Natural killer cell treated with Interleukin-12 subunit alpha and Interleukin-12 subunit beta and Interleukin-15 and Interleukin-18, amount 100 ng/mL, for 72 hours (primary cell): ENCODE measurements at regions not wholly inside any gene's neighbourhood (a gene's known extent, or its start where the extent isn't known, plus 50 kb on each side); places are given as distances from the start of the nearest gene placed in this dataset.

ENCODE experiments used
- ATAC-seq, 2 donors: fragments of 150-1000 bp; cut with Tn5 transposase in 1 of 2; sonication (Bioruptor Pico), chemical (Tn5 transposase) in 1 of 2; 2 replicates each; pipeline ENCODE4 v1.10.0; 2021
- DNase-seq: peaks from one replicate; pipeline ENCODE4 v3.0.0; 2022; ENCODE audit warnings: low spot score
- H3K27ac Mint-ChIP-seq, 2 donors: 1 replicate in 1 of 2; 2 replicates in 1 of 2; pipeline ENCODE4 v1.8.0; 2022; ENCODE audit warnings: mixed read lengths in 2 of 2, mild to moderate bottlenecking in 1 of 2, moderate library complexity in 1 of 2
- H3K27me3 Mint-ChIP-seq, 2 donors: 1 replicate in 1 of 2; 2 replicates in 1 of 2; pipeline ENCODE4 v1.8.0; 2022; ENCODE audit warnings: mixed read lengths in 2 of 2
- H3K36me3 Mint-ChIP-seq: one replicate; pipeline ENCODE4 v1.8.0; 2022; ENCODE audit warnings: mixed read lengths
- H3K4me1 Mint-ChIP-seq, 2 donors: 1 replicate in 1 of 2; 2 replicates in 1 of 2; pipeline ENCODE4 v1.8.0; 2022; ENCODE audit warnings: low read depth in 2 of 2, mixed read lengths in 2 of 2, mild to moderate bottlenecking in 1 of 2
- H3K4me3 Mint-ChIP-seq: one replicate; pipeline ENCODE4 v1.8.0; 2022; ENCODE audit warnings: mixed read lengths
- H3K9me3 Mint-ChIP-seq: 2 replicates; pipeline ENCODE4 v1.8.0; 2022; ENCODE audit warnings: mixed read lengths

DNA sequence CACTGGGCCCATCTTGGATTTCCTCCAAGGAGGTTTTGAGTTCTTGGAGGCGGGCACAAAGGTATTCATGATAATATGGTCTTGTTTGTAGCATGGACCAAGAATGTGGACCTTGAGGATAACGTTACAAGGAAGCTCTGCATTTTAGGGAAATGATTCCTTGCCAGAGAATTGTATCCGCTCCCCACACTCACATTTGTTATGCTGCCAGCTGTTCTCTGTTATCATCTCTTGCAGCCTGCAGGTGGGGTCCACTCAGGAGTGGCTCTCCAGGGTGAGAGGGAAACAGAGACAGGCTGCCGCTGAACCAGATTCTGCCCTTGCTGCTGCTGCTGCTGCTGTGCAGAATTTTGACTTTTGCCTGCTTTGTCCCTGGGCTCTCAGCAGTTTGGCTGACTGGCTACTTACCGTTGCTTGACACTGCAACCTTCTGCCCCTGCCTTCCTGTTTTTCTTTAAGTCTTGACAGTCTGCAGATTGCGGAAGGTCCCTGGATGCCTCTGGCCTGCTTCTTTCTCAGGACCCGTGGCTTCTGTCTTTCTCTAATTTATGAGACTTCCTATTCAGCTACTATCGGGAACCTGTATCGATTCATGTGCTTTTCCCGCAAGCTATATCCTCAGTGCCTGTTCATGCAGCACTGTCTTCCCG lies 122.3 kb upstream of the DOCK10 start:
- Mint-ChIP-seq H3K36me3 (no peaks in the 10 kb centered on the region), H3K27ac (no peak overlapping the region), H3K4me1 (no peaks in the 10 kb centered on the region), H3K4me3 (no peak overlapping the region), H3K27me3 (peaks cover 11 to 12% of the 10 kb centered on the region in 2 donors), H3K9me3 (no peaks in the 10 kb centered on the region)
- DNase-seq: no peak
- no peak for ATAC-seq

- Mint-ChIP-seq H3K4me3 (no peak overlapping the region), H3K36me3 (no peaks in the 10 kb centered on the region), H3K27ac (no peak overlapping the region), H3K9me3 (no peaks in the 10 kb centered on the region), H3K4me1 (no peaks in the 10 kb centered on the region), H3K27me3 (peaks cover 0 to 5% of the 10 kb centered on the region in 2 donors)
- no peak for DNase-seq
- no peak for ATAC-seq
Observed at GRCh38 chr2:225158360-225158759, 116.1 kb upstream of the DOCK10 start.

- ATAC-seq (no peak), DNase-seq (no peak)
- H3K36me3 Mint-ChIP-seq: no peaks in the 10 kb centered on the region
- no peak overlapping the region for H3K27ac Mint-ChIP-seq
- H3K27me3 Mint-ChIP-seq: peaks cover 0 to 5% of the 10 kb centered on the region in 2 donors
- no peaks in the 10 kb centered on the region for H3K4me1 Mint-ChIP-seq
- H3K4me3 Mint-ChIP-seq: no peak overlapping the region
- no peaks in the 10 kb centered on the region for H3K9me3 Mint-ChIP-seq
Observed at GRCh38 chr2:225156853-225157451, 114.7 kb upstream of the DOCK10 start.

GRCh38 chr2:225140723-225141122 lies 98.5 kb upstream of the DOCK10 start:
- no peaks in the 10 kb centered on the region for H3K4me1 Mint-ChIP-seq
- ATAC-seq (no peak), DNase-seq (no peak)
- no peak overlapping the region for H3K27ac Mint-ChIP-seq
- H3K36me3 Mint-ChIP-seq: peaks cover 8% of the 10 kb centered on the region
- H3K27me3 Mint-ChIP-seq: peaks cover 5 to 7% of the 10 kb centered on the region in 2 donors
- H3K4me3 Mint-ChIP-seq: no peak overlapping the region
- peaks cover 3% of the 10 kb centered on the region for H3K9me3 Mint-ChIP-seq

DNA sequence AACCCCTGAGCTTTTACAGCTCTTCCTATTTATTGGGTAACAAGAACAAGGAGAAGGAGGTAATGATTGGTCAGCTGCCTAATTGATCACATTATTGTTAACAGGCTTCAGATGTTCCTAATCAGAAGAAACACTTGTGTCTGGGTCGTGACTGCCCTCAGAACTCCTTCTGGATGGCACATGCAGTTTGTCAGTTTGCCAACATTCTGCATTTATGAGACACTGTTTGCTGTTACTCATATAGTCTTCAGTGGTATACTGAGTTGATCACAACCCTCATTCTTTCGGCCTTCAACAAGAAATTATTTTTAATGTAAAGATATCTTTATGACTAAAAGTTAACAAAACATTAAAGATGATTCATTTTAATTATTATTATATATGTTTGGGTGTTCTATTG lies 95.7 kb upstream of the DOCK10 start:
- peaks cover 7 to 8% of the 10 kb centered on the region in 2 donors for H3K27me3 Mint-ChIP-seq
- ATAC-seq (no peak), DNase-seq (no peak)
- no peak overlapping the region for H3K4me3 Mint-ChIP-seq
- no peaks in the 10 kb centered on the region for H3K4me1 Mint-ChIP-seq
- no peaks in the 10 kb centered on the region for H3K9me3 Mint-ChIP-seq
- no peak overlapping the region for H3K27ac Mint-ChIP-seq
- no peaks in the 10 kb centered on the region for H3K36me3 Mint-ChIP-seq

DNA sequence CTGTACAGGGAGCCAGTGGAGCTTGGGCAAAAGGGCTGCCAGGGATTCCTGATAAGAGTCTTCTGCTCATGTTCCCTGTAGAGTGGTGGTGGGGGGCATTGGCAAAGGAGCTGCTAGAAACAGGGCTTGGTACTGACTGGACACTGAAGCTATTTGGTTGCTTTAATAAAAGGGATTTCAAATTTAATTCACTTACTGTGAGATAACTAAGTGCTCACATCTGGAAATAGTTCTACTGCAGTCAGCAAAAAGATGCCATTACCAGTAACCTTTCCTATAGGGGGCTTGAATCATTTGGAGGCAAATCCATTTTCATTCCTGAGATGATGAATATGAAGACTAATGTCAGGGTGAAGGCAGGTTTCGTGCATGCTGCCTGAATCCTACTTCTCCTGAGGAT lies 94.3 kb upstream of the DOCK10 start:
- Mint-ChIP-seq H3K36me3 (no peaks in the 10 kb centered on the region), H3K9me3 (no peaks in the 10 kb centered on the region), H3K4me1 (no peaks in the 10 kb centered on the region), H3K27ac (no peak overlapping the region), H3K4me3 (no peak overlapping the region), H3K27me3 (peaks cover 7 to 8% of the 10 kb centered on the region in 2 donors)
- no peak for DNase-seq
- ATAC-seq: no peak

- peaks cover 6% of the 10 kb centered on the region for H3K36me3 Mint-ChIP-seq
Observed at GRCh38 chr2:225131898-225132297, 89.6 kb upstream of the DOCK10 start.

DNA sequence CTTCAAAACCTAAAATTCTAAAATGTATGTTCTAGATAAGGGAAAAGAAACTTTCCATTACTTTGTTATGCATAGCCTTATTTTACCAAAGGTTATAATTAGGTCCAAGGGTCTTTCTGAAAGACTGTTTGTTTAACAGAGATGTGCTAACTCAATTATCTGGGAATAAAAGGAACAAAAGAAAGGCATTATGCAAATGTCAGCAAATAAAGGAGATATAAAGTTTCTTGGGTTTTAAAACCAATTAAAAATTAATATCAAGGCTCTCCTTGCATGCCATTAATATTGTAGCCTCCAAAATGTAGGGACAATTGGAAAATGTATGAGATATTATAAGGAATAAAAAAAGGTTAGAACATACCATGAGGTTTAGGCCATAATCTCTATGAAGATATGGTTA lies 87.8 kb upstream of the DOCK10 start:
- peaks cover 8 to 14% of the 10 kb centered on the region in 2 donors for H3K27me3 Mint-ChIP-seq
- H3K4me3 Mint-ChIP-seq: no peak overlapping the region
- peaks cover 6% of the 10 kb centered on the region for H3K36me3 Mint-ChIP-seq
- DNase-seq (no peak), ATAC-seq (no peak)
- no peaks in the 10 kb centered on the region for H3K9me3 Mint-ChIP-seq
- H3K27ac Mint-ChIP-seq: no peak overlapping the region
- no peaks in the 10 kb centered on the region for H3K4me1 Mint-ChIP-seq

More at GRCh38 chr2:225131898-225132297, 89.6 kb upstream of the DOCK10 start:
- Mint-ChIP-seq H3K4me1 (no peaks in the 10 kb centered on the region), H3K27me3 (peaks cover 10 to 13% of the 10 kb centered on the region in 2 donors), H3K4me3 (no peak overlapping the region), H3K27ac (no peak overlapping the region), H3K9me3 (no peaks in the 10 kb centered on the region)
- ATAC-seq: no peak
- DNase-seq: no peak

GRCh38 chr2:225124311-225125017 lies 82.2 kb upstream of the DOCK10 start:
- DNase-seq: no peak
- Mint-ChIP-seq H3K27ac (peak overlapping the region in 1 of 2 donors; percentile 60), H3K27me3 (peaks cover 5 to 14% of the 10 kb centered on the region in 2 donors), H3K36me3 (peaks cover 6% of the 10 kb centered on the region), H3K4me3 (no peak overlapping the region), H3K9me3 (no peaks in the 10 kb centered on the region), H3K4me1 (peaks cover 0 to 4% of the 10 kb centered on the region in 2 donors)
- no peak for ATAC-seq

DNA sequence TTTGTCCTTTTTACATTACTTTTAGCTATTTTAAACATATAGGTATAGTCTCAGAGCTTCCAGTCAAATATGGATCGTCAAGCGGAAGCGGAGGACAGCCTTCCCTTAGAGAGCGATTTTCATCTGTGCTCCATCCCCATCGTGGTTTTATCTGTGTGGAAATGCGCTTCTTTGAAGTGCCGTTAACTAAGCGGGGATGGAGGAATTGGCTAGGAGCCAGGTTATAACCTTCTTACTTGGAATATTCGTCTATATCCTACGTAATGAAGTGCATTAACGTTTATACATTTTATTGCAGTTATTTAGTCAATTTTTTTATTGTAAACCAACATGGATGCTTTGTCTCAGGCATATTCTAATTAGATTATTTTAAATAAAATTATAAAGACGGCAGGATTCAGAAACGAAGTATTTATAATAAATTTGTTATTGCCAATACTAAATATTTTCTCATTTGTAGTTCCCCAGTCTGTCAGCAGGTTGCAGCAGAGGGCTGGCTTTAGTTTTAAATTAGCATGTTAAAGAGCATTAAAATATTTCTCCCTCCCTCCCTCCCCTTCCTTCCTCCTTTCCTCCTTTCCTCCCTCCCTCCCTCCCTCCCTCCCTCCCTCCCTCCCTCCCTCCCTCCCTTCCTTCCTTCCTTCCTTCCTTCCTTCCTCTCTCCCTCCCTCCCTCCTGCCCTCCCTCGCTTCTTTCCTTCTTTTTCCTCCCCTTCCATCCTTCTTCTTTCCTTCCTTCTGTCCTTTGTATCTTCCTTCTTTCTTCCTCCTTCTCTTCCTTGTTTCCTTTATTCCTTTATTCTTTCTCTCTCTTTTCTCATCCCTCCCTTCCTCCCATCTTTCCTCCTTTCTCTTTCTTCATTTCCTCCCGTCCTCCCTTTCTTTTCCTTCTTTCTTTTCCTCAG lies 80.6 kb upstream of the DOCK10 start:
- no peak for ATAC-seq
- no peak for DNase-seq
- Mint-ChIP-seq H3K4me1 (peaks cover 0 to 4% of the 10 kb centered on the region in 2 donors), H3K27ac (peak overlapping the region in 1 of 2 donors; percentile 26), H3K27me3 (peaks cover 3 to 10% of the 10 kb centered on the region in 2 donors), H3K36me3 (peaks cover 5% of the 10 kb centered on the region), H3K4me3 (no peak overlapping the region), H3K9me3 (no peaks in the 10 kb centered on the region)

DNA sequence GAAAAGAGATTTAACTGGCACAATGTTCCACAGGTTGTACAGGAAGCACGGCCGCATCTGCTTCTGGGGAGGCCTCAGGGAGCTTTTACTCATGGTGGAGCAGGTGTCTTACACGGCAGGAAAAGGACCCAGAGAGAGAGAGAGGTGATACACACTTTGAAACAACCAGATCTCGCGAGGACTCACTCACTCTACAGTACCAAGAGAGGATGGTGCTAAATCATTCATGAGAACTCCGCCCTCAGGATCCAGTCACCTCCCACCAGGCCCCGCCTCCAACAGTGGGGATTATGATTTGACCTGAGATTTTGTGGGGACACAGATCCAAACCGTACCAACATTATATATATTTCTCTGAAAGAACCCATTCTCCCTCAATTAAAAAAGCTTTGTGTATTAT lies 79.7 kb upstream of the DOCK10 start:
- DNase-seq (no peak), ATAC-seq (no peak)
- no peak overlapping the region for H3K27ac Mint-ChIP-seq
- no peaks in the 10 kb centered on the region for H3K36me3 Mint-ChIP-seq
- H3K4me1 Mint-ChIP-seq: peaks cover 0 to 4% of the 10 kb centered on the region in 2 donors
- peaks cover 0 to 1% of the 10 kb centered on the region in 2 donors for H3K27me3 Mint-ChIP-seq
- H3K4me3 Mint-ChIP-seq: no peak overlapping the region
- H3K9me3 Mint-ChIP-seq: no peaks in the 10 kb centered on the region

DNA sequence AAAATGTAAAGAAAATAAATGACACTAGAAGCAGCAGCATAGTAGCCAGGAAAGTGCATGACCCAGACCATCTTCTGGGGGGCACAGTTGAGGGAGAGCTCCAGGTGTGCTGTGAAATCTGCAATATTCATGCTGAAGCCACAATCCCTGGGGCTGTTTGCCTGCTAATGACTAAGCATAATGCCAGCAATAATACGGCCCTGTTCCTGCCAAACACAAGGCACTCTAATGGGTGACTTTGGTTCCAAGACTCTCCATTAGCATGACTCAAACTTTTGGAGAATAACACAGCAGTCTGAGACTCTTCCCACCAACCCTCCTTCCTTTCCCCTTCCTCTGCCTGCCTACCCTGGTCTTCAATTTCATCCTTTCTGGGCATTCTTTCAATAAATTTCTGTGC lies 77.9 kb upstream of the DOCK10 start:
- no peak overlapping the region for H3K27ac Mint-ChIP-seq
- H3K4me3 Mint-ChIP-seq: no peak overlapping the region
- peaks cover 0 to 4% of the 10 kb centered on the region in 2 donors for H3K4me1 Mint-ChIP-seq
- ATAC-seq (no peak), DNase-seq (no peak)
- H3K27me3 Mint-ChIP-seq: no peaks in the 10 kb centered on the region
- no peaks in the 10 kb centered on the region for H3K36me3 Mint-ChIP-seq
- H3K9me3 Mint-ChIP-seq: no peaks in the 10 kb centered on the region

DNA sequence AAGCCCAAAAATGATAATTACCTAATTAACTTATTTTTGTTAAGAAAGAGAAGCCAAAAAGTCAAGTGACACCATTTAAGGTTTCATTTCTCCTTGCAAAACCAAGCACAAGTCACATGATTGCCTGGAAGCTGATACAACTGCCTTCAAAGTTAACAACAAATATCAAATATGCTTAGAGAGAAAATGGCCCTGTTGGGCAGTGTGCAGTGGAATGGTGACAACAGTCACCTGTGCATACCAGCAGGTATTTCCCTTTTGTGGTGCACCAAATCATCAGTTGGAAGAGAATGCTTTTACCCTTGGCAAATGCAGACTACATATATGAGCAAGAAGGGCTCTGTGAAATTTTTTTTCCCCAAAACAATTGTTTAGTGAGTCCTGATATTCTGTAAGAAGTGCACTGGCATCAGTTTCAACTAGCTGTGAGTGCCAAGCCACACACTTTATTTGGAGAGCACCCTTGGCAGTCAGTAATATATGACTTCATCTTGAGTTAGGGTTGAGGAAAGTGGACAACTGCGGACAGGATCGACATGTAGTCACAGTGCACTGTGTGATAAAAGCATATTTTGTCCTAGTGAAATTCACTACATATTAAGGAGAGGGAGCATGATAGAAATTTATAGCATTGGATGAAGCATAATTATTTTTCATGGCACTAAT lies 74.9 kb upstream of the DOCK10 start:
- H3K27ac Mint-ChIP-seq: no peak overlapping the region
- peaks cover 0 to 5% of the 10 kb centered on the region in 2 donors for H3K4me1 Mint-ChIP-seq
- no peaks in the 10 kb centered on the region for H3K9me3 Mint-ChIP-seq
- no peak for ATAC-seq
- no peak overlapping the region for H3K4me3 Mint-ChIP-seq
- no peak for DNase-seq
- H3K36me3 Mint-ChIP-seq: no peaks in the 10 kb centered on the region
- H3K27me3 Mint-ChIP-seq: no peaks in the 10 kb centered on the region
